Mammary epithelial cell (primary cell): ENCODE measurements at regions not wholly inside any gene's neighbourhood (a gene's known extent, or its start where the extent isn't known, plus 50 kb on each side); places are given as distances from the start of the nearest gene placed in this dataset.

ENCODE experiments used
- CTCF ChIP-seq, 2 donors: IDR thresholded peaks in 1 of 2; conservative IDR thresholded peaks in 1 of 2; 2 replicates each; pipeline ENCODE4 v1.5.1; 2011 to 2012; ENCODE audit warnings: inconsistent platforms in 2 of 2, low read length in 2 of 2, mild to moderate bottlenecking in 2 of 2, control low read depth in 1 of 2, low read depth in 1 of 2; ENCODE audit not compliant: insufficient read depth in 1 of 2; ENCODE audit errors: extremely low read depth in 1 of 2
- EZH2 ChIP-seq: IDR thresholded peaks from 2 replicates; pipeline ENCODE4 v1.6.1; 2012; ENCODE audit warnings: low read length, inconsistent platforms, borderline replicate concordance

- TF ChIP-seq EZH2 (no peak), CTCF (conservative IDR thresholded peaks at IDR 0.05 in 1 of 2, IDR thresholded peaks at IDR 0.05 in 1 of 2; ENCODE audit: extremely low read depth in 1 of 2, insufficient read depth in 1 of 2, low read depth in 1 of 2, low read length in 2 of 2) (no peak)
Observed at GRCh38 chr3:66153481-66154443, 67.0 kb upstream of the SLC25A26 start.
